ENCODE measurements at regions not wholly inside any gene's neighbourhood (a gene's known extent, or its start where the extent isn't known, plus 50 kb on each side); places are given as distances from the start of the nearest gene placed in this dataset.

DNA sequence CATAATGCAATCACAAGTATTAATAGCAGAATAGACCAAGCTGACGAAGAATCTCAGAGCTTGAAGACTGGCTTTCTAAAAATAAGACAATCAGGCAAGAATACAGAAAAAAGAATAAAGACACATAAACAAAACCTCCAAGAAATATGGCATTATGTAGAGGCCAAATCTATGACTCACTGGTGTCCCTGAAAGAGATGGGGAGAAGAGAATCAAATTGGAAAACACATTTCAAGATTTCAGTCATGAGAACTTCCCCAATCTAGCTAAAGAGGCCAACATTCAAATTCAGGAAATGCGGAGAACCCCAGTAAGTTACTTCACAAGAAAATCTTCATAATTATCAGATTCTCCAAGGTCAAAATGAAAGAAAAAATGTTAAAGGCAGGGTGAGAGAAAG lies 69.0 kb upstream of the PDE7B start:
- Histone ChIP-seq H3K4me2 (ENCODE audit: insufficient read depth in 1 of 2, low read depth in 2 of 2, low read length in 2 of 2) (no peak overlapping the region), H3K36me3 (ENCODE audit: control insufficient read depth in 2 of 4, insufficient read depth in 4 of 4, low read length in 3 of 4) (no peaks in the 10 kb centered on the region), H4K8ac (ENCODE audit: extremely low read depth, insufficient read depth, low read length) (no peak overlapping the region), H4K91ac (replicated peaks; ENCODE audit: insufficient read length, low read length) (no peak overlapping the region), H2BK20ac (ENCODE audit: low read length) (no peak overlapping the region), H2BK12ac (ENCODE audit: low read depth, low read length) (no peak overlapping the region), H3K18ac (ENCODE audit: extremely low read depth, low read length) (no peak overlapping the region), H2AK5ac (ENCODE audit: low read depth, low read length) (no peak overlapping the region), H3K4me1 (replicated peaks in 1 of 4; ENCODE audit: control insufficient read depth in 3 of 4, insufficient read depth in 4 of 4, low read length in 3 of 4) (no peaks in the 10 kb centered on the region), H3K14ac (ENCODE audit: insufficient read length) (no peak overlapping the region), H3K23ac (ENCODE audit: insufficient read length) (no peak overlapping the region), H3K9ac (replicated peaks in 1 of 4; ENCODE audit: extremely low read depth in 1 of 4, low read depth in 3 of 4, low read length in 3 of 4) (no peak overlapping the region), H3K56ac (replicated peaks; ENCODE audit: insufficient read length, low read depth, low read length) (no peak overlapping the region), H3K4me3 (ENCODE audit: extremely low read depth in 1 of 4, insufficient read depth in 2 of 4, low read depth in 3 of 4, low read length in 4 of 4) (no peak overlapping the region), H3K79me2 (ENCODE audit: control insufficient read depth in 1 of 2, insufficient read depth in 2 of 2, low read length in 2 of 2) (no peaks in the 10 kb centered on the region), H4K5ac (ENCODE audit: insufficient read length, low read depth, low read length) (no peak overlapping the region), H4K20me1 (replicated peaks in 1 of 2; ENCODE audit: control insufficient read depth in 1 of 2, insufficient read depth in 2 of 2, low read length in 2 of 2) (no peaks in the 10 kb centered on the region), H2BK15ac (ENCODE audit: low read length) (no peak overlapping the region), H3K27ac (ENCODE audit: low read depth, low read length) (no peak overlapping the region), H3K79me1 (ENCODE audit: low read depth, low read length) (no peaks in the 10 kb centered on the region), H2BK120ac (replicated peaks; ENCODE audit: low read depth, low read length) (no peak overlapping the region), H3K9me3 (ENCODE audit: insufficient read depth in 2 of 2, low read depth in 1 of 2, low read length in 1 of 2) (no peaks in the 10 kb centered on the region), H3K4ac (replicated peaks; ENCODE audit: insufficient read length, low read depth, low read length) (no peak overlapping the region), H3K27me3 (replicated peaks in 1 of 4; ENCODE audit: control insufficient read depth in 3 of 4, extremely low read depth in 1 of 4, insufficient read depth in 3 of 4, low read length in 3 of 4) (no peaks in the 10 kb centered on the region), H2BK5ac (ENCODE audit: low read depth, low read length) (no peak overlapping the region), H3K23me2 (ENCODE audit: low read depth, low read length) (no peaks in the 10 kb centered on the region), H2AFZ (ENCODE audit: low read length) (no peak overlapping the region)
- CTCF ChIA-PET (ENCODE audit: partially characterized antibody): interaction anchor here (0.6 kb wide), 1 partner anchor 1477 kb away, joined by 3 read pairs; no protein-coding TSS in a partner anchor
- FAIRE-seq (no peak), DNase-seq (ENCODE audit: low read depth in 1 of 2, low spot score in 2 of 2) (no peak)
- TF ChIP-seq BCL11A (IDR thresholded peaks at IDR 0.05; ENCODE audit: low read depth in 2 of 2, low read length in 2 of 2) (no peak), ZNF274 (IDR thresholded peaks at IDR 0.05; ENCODE audit: borderline replicate concordance, extremely low read depth, low read length) (no peak), HDAC6 (IDR thresholded peaks at IDR 0.05; ENCODE audit: low read depth, low read length) (no peak), BACH1 (IDR thresholded peaks at IDR 0.05; ENCODE audit: low read length) (no peak), YY1 (IDR thresholded peaks at IDR 0.05; ENCODE audit: low read depth, low read length) (no peak), SRF (IDR thresholded peaks at IDR 0.05; ENCODE audit: low read depth, low read length) (no peak), RXRA (IDR thresholded peaks at IDR 0.05; ENCODE audit: insufficient read depth, low read depth, low read length) (no peak), ASH2L (IDR thresholded peaks at IDR 0.05; ENCODE audit: low read length) (no peak), CEBPB (IDR thresholded peaks at IDR 0.05; ENCODE audit: low read depth, low read length) (no peak), EGR1 (IDR thresholded peaks at IDR 0.05; ENCODE audit: borderline replicate concordance, low read depth, low read length) (no peak), TCF12 (IDR thresholded peaks at IDR 0.05; ENCODE audit: low read depth, low read length) (no peak)
- TF ChIP-seq, protein P1, sequence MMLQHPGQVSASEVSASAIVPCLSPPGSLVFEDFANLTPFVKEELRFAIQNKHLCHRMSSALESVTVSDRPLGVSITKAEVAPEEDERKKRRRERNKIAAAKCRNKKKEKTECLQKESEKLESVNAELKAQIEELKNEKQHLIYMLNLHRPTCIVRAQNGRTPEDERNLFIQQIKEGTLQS (IDR thresholded peaks at IDR 0.05; ENCODE audit: insufficient read depth, low read depth, low read length): no peak
- TF ChIP-seq, protein P2, sequence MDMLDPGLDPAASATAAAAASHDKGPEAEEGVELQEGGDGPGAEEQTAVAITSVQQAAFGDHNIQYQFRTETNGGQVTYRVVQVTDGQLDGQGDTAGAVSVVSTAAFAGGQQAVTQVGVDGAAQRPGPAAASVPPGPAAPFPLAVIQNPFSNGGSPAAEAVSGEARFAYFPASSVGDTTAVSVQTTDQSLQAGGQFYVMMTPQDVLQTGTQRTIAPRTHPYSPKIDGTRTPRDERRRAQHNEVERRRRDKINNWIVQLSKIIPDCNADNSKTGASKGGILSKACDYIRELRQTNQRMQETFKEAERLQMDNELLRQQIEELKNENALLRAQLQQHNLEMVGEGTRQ (IDR thresholded peaks at IDR 0.05; ENCODE audit: low read length): no peak
- POLR2A ChIA-PET (ENCODE audit: partially characterized antibody): no interaction called here
- WGBS, 2 experiments (ENCODE audit: extremely low coverage in 1 of 2, insufficient coverage in 1 of 2, insufficient read length in 1 of 2, insufficient replicate concordance in 2 of 2, low coverage in 1 of 2, low lambda C conversion rate in 2 of 2, missing lambda C conversion rate in 1 of 2): 100% methylated on average over 2 of the region's 2 CpGs; no CpG with 5 or more reads in 1 of the 2 experiments
